ENCODE measurements at regions not wholly inside any gene's neighbourhood (a gene's known extent, or its start where the extent isn't known, plus 50 kb on each side); places are given as distances from the start of the nearest gene placed in this dataset.

DNA sequence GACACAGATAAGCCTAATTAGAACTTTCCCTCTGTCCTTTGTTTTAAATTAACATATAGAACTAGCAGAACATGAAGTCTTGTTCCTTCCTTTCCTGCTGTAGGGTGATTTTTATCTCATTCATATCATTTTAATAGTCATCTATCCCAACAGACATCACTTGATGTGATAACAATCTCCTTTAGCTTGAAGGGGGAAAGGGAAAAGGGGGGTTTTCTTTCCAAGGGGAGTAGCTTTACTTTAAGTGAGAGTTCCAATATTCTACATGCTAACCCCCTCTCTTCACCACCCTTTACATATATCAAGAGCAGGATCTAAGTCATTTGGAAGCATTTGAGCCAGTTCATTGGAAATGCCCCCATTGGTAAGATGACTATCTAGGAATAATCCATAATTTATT is 241.9 kb downstream of the HHIPL2 start:
- TF ChIP-seq, protein P1, sequence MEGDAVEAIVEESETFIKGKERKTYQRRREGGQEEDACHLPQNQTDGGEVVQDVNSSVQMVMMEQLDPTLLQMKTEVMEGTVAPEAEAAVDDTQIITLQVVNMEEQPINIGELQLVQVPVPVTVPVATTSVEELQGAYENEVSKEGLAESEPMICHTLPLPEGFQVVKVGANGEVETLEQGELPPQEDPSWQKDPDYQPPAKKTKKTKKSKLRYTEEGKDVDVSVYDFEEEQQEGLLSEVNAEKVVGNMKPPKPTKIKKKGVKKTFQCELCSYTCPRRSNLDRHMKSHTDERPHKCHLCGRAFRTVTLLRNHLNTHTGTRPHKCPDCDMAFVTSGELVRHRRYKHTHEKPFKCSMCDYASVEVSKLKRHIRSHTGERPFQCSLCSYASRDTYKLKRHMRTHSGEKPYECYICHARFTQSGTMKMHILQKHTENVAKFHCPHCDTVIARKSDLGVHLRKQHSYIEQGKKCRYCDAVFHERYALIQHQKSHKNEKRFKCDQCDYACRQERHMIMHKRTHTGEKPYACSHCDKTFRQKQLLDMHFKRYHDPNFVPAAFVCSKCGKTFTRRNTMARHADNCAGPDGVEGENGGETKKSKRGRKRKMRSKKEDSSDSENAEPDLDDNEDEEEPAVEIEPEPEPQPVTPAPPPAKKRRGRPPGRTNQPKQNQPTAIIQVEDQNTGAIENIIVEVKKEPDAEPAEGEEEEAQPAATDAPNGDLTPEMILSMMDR (IDR thresholded peaks at IDR 0.05) = no peak
- no peak for TF ChIP-seq POLR2AphosphoS5 (IDR thresholded peaks at IDR 0.05)

Measured in prostate gland (tissue), 2 donors.